ENCODE measurements at regions not wholly inside any gene's neighbourhood (a gene's known extent, or its start where the extent isn't known, plus 50 kb on each side); places are given as distances from the start of the nearest gene placed in this dataset.

GRCh38 chr3:134713671-134714070 is 62.8 kb upstream of the KY start:
- TF ChIP-seq CTCF (conservative IDR thresholded peaks at IDR 0.05), result no peak
- no peak for TF ChIP-seq EZH2 (IDR thresholded peaks at IDR 0.05; ENCODE audit: low read depth)
